ENCODE measurements at regions not wholly inside any gene's neighbourhood (a gene's known extent, or its start where the extent isn't known, plus 50 kb on each side); places are given as distances from the start of the nearest gene placed in this dataset.

DNA sequence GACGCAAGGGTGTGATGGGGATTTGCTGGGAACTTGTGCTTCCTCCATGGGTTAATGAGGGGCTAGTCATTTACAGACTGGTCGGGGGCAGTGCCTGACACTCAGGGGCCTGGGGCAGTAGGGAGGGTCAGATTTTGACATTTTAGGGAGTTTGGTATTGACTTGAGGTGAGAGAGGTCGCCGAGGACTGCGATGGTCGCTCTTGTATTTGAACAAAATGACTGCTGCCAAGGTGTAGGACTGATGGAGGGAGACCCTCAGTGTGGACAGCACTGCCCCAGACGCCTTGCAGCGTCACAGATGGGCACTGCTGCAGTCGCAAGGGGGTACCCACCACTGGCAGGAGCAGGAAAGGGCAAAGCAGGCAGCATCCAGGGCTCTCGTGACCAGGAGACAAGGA is 182.9 kb downstream of the RTP5 start:
- TF ChIP-seq ZFP30 (CRISPR knock-in tag; IDR thresholded peaks at IDR 0.05) (no peak), ZNF565 (CRISPR knock-in tag; conservative IDR thresholded peaks at IDR 0.05; ENCODE audit: low read depth) (no peak)

All from SK-N-SH treated with all-trans-retinoic acid at 6 μM for 48 hours (cell line).